ENCODE measurements at regions not wholly inside any gene's neighbourhood (a gene's known extent, or its start where the extent isn't known, plus 50 kb on each side); places are given as distances from the start of the nearest gene placed in this dataset.

DNA sequence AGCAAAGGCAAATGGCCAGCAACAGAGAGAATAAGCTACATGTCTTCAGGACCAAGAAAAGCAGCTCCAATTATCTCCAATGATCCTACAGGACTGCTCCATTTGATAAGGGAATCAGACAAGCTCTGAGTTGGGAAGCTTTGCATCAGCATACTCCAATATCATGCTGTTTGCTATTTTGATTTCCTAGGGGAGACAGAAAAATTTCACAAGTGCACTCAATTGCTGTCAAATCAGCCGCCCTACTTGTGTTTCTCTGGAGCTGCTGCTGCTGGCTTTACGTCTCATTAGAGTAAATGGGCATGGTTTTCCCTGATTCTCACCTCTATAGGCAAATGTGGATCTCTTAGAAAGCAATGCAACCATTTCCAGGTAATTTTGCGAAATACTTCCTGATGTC lies 201.7 kb downstream of the PRELID2 start:
- ATAC-seq, result no peak
- TF ChIP-seq CSRNP3 (CRISPR knock-in tag; IDR thresholded peaks at IDR 0.05) (no peak), PPARA (CRISPR knock-in tag; IDR thresholded peaks at IDR 0.05; ENCODE audit: borderline replicate concordance) (no peak), ZNF8 (CRISPR knock-in tag; IDR thresholded peaks at IDR 0.05) (no peak), RARB (CRISPR knock-in tag; IDR thresholded peaks at IDR 0.05) (no peak), ZC3H10 (CRISPR knock-in tag; IDR thresholded peaks at IDR 0.05) (no peak), ESRRG (CRISPR knock-in tag; IDR thresholded peaks at IDR 0.05) (no peak), OSR1 (CRISPR knock-in tag; IDR thresholded peaks at IDR 0.05) (no peak), ZFP3 (CRISPR knock-in tag; IDR thresholded peaks at IDR 0.05) (no peak), ZFP30 (CRISPR knock-in tag; IDR thresholded peaks at IDR 0.05) (no peak), ISL1 (CRISPR knock-in tag; IDR thresholded peaks at IDR 0.05) (no peak), BACH2 (CRISPR knock-in tag; IDR thresholded peaks at IDR 0.05; ENCODE audit: borderline replicate concordance) (no peak), TOX (CRISPR knock-in tag; IDR thresholded peaks at IDR 0.05; ENCODE audit: borderline replicate concordance) (no peak), ZNF565 (CRISPR knock-in tag; conservative IDR thresholded peaks at IDR 0.05; ENCODE audit: low read depth) (no peak), TCF4 (CRISPR knock-in tag; IDR thresholded peaks at IDR 0.05; ENCODE audit: borderline replicate concordance) (no peak)

- ATAC-seq, result no peak
- TF ChIP-seq ZNF8 (CRISPR knock-in tag; IDR thresholded peaks at IDR 0.05) (no peak), TOX (CRISPR knock-in tag; IDR thresholded peaks at IDR 0.05; ENCODE audit: borderline replicate concordance) (no peak), OSR1 (CRISPR knock-in tag; IDR thresholded peaks at IDR 0.05) (no peak), ISL1 (CRISPR knock-in tag; IDR thresholded peaks at IDR 0.05) (no peak)
These were observed 202.4 kb downstream of the PRELID2 start for GRCh38 chr5:145632701-145633100.

DNA sequence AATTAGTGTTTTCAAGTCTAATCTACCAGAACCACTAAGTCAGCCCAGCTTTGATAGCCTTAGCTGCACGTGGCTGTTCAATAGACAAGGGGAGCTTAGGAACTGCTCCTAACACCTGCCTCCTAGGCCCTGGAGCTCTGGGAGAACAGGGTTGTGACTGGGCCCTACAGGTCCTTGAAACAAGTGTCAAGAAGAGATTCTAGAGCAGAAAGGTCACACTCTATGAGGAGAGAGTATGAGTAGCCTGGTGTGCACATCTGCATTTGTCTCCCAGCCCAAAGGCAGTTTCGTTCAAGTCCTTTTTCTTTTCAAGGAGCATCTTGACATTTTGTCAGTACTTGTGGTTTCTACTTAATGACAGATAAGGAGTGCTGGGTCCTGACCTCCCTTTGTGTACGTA lies 206.1 kb downstream of the PRELID2 start:
- no peak for TF ChIP-seq ZC3H10 (CRISPR knock-in tag; IDR thresholded peaks at IDR 0.05)
- no peak for TF ChIP-seq TSHZ2 (CRISPR knock-in tag; IDR thresholded peaks at IDR 0.05)
- no peak for TF ChIP-seq GLIS3 (CRISPR knock-in tag; IDR thresholded peaks at IDR 0.05)
- no peak for TF ChIP-seq ISL1 (CRISPR knock-in tag; IDR thresholded peaks at IDR 0.05)
- TF ChIP-seq TCF4 (CRISPR knock-in tag; IDR thresholded peaks at IDR 0.05; ENCODE audit: borderline replicate concordance), result no peak
- TF ChIP-seq OSR1 (CRISPR knock-in tag; IDR thresholded peaks at IDR 0.05), result no peak
- TF ChIP-seq PATZ1 (CRISPR knock-in tag; IDR thresholded peaks at IDR 0.05; ENCODE audit: borderline replicate concordance), result no peak
- TF ChIP-seq SNAI2 (CRISPR knock-in tag; IDR thresholded peaks at IDR 0.05), result no peak
- TF ChIP-seq CSDC2 (CRISPR knock-in tag; IDR thresholded peaks at IDR 0.05), result no peak
- TF ChIP-seq POU6F1 (CRISPR knock-in tag; IDR thresholded peaks at IDR 0.05; ENCODE audit: borderline replicate concordance, low read depth), result no peak
- TF ChIP-seq ZNF565 (CRISPR knock-in tag; conservative IDR thresholded peaks at IDR 0.05; ENCODE audit: low read depth), result no peak
- no peak for TF ChIP-seq ESRRG (CRISPR knock-in tag; IDR thresholded peaks at IDR 0.05)
- no peak for TF ChIP-seq PPARA (CRISPR knock-in tag; IDR thresholded peaks at IDR 0.05; ENCODE audit: borderline replicate concordance)
- ATAC-seq, result no peak

- TF ChIP-seq ZFP3 (CRISPR knock-in tag; IDR thresholded peaks at IDR 0.05), result no peak
- no peak for TF ChIP-seq POU6F1 (CRISPR knock-in tag; IDR thresholded peaks at IDR 0.05; ENCODE audit: borderline replicate concordance, low read depth)
- TF ChIP-seq TCF4 (CRISPR knock-in tag; IDR thresholded peaks at IDR 0.05; ENCODE audit: borderline replicate concordance), result no peak
- TF ChIP-seq ZNF8 (CRISPR knock-in tag; IDR thresholded peaks at IDR 0.05), result no peak
- TF ChIP-seq RARB (CRISPR knock-in tag; IDR thresholded peaks at IDR 0.05), result no peak
- no peak for TF ChIP-seq CSDC2 (CRISPR knock-in tag; IDR thresholded peaks at IDR 0.05)
- no peak for TF ChIP-seq BACH2 (CRISPR knock-in tag; IDR thresholded peaks at IDR 0.05; ENCODE audit: borderline replicate concordance)
- no peak for TF ChIP-seq ISL1 (CRISPR knock-in tag; IDR thresholded peaks at IDR 0.05)
- TF ChIP-seq ARNTL (CRISPR knock-in tag; IDR thresholded peaks at IDR 0.05; ENCODE audit: borderline replicate concordance, low read depth), result no peak
- no peak for TF ChIP-seq CSRNP3 (CRISPR knock-in tag; IDR thresholded peaks at IDR 0.05)
- TF ChIP-seq GLIS3 (CRISPR knock-in tag; IDR thresholded peaks at IDR 0.05), result no peak
- no peak for ATAC-seq
These were observed 206.6 kb downstream of the PRELID2 start for GRCh38 chr5:145628525-145628924.
